ENCODE measurements at regions not wholly inside any gene's neighbourhood (a gene's known extent, or its start where the extent isn't known, plus 50 kb on each side); places are given as distances from the start of the nearest gene placed in this dataset.
"Not testable (repeated sequence)": the region's sequence is repeated elsewhere in the genome, so short reads cannot be mapped to it uniquely, and the experiment has no call there.

DNA sequence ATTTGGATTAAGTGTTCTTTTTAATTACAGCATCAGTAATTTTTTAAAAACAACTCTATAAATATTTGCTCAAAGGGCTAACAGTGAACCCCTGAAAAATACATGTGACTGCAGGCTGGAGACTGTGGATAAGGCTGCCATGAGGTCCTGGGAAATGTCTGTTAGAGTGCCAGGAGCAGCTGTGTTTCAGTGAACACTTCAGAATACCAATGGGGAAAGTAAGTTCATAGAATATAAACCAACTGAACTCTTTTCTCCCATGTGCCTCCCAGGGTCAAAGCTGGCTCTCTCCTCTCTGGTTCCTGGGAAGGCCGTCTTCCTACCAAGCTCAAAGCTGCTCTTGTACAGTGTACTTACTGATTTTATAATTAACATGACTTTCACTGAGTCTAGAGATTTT lies 189.4 kb downstream of the ATP6V0E2 start:
- TF ChIP-seq CTCF, EP300 (IDR thresholded peaks at IDR 0.05): not testable (repeated sequence)

Data from esophagus muscularis mucosa (tissue), 3 donors.